ENCODE measurements at regions not wholly inside any gene's neighbourhood (a gene's known extent, or its start where the extent isn't known, plus 50 kb on each side); places are given as distances from the start of the nearest gene placed in this dataset.

GRCh38 chr6:170083236-170084051 lies 207.4 kb downstream of the DLL1 start:
- TF ChIP-seq POLR2A (IDR thresholded peaks at IDR 0.05) (no peak), CTCF (IDR thresholded peaks at IDR 0.05) (no peak)
